ENCODE measurements at regions not wholly inside any gene's neighbourhood (a gene's known extent, or its start where the extent isn't known, plus 50 kb on each side); places are given as distances from the start of the nearest gene placed in this dataset.
"Not testable (repeated sequence)": the region's sequence is repeated elsewhere in the genome, so short reads cannot be mapped to it uniquely, and the experiment has no call there.

DNA sequence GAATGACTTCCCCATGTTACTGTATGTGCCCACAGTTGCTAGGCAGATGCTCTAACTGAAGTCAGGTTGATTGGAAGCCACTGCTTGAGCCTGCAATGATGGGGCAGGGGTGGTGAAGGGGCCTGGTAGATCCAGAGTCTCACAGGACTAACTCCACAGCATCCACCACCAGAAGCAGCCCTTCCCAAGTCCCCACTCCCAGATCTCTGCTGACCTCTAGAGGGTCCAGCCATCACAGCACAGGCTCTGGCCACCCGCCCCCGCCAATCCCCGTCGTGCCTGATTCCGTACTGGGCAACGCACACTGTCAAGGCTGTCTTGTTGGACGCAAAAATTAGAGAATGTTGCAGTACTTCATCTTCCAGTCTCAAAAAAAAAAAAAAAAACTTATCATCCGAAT is 136.8 kb upstream of the PDE1C start:
- TF ChIP-seq CTCF (IDR thresholded peaks at IDR 0.05), result no peak
- H3K9me3 Mint-ChIP-seq, result peaks cover 3% of the 10 kb centered on the region
- no peak for ATAC-seq (ENCODE audit: poor library complexity)
- peaks cover 0 to 2% of the 10 kb centered on the region in 2 experiments for H3K27me3 ChIP-seq (ENCODE audit: control insufficient read depth in 1 of 2, insufficient read depth in 2 of 2, low read length in 2 of 2)
- H3K27ac ChIP-seq (ENCODE audit: low read depth in 1 of 2, low read length in 2 of 2), result no peak overlapping the region
- H3K4me1 ChIP-seq (ENCODE audit: insufficient read depth, low read length), result no peaks in the 10 kb centered on the region
- H3K27ac Mint-ChIP-seq, result no peak overlapping the region
- no peaks in the 10 kb centered on the region for H3K9me3 ChIP-seq (ENCODE audit: control insufficient read depth in 1 of 2, insufficient read depth in 1 of 2, low read length in 2 of 2)
- H3K4me1 Mint-ChIP-seq (ENCODE audit: low read depth), result no peaks in the 10 kb centered on the region
- H3K27me3 Mint-ChIP-seq, result peaks cover 9% of the 10 kb centered on the region
- CTCF ChIA-PET, result no interaction called here
- H3K4me3 Mint-ChIP-seq, result no peak overlapping the region
- DNase-seq, result no peak
- POLR2A ChIA-PET, result no interaction called here
- H3K36me3 Mint-ChIP-seq (ENCODE audit: low read depth), result no peaks in the 10 kb centered on the region
- no peaks in the 10 kb centered on the region for H3K36me3 ChIP-seq (ENCODE audit: insufficient read depth, low read length)
- intact Hi-C loops (cut with DNase I, micrococcal nuclease), result no loop called here
- no peak overlapping the region for H3K4me3 ChIP-seq (ENCODE audit: low read length)

GRCh38 chr7:32206488-32206887 is 136.3 kb upstream of the PDE1C start:
- Histone ChIP-seq H3K27me3 (ENCODE audit: control insufficient read depth in 1 of 2, insufficient read depth in 2 of 2, low read length in 2 of 2) (peaks cover 0 to 4% of the 10 kb centered on the region in 2 experiments), H3K27ac (ENCODE audit: low read depth in 1 of 2, low read length in 2 of 2) (no peak overlapping the region), H3K4me3 (ENCODE audit: low read length) (no peak overlapping the region), H3K9me3 (ENCODE audit: control insufficient read depth in 1 of 2, insufficient read depth in 1 of 2, low read length in 2 of 2) (no peaks in the 10 kb centered on the region), H3K36me3 (ENCODE audit: insufficient read depth, low read length) (no peaks in the 10 kb centered on the region), H3K4me1 (ENCODE audit: insufficient read depth, low read length) (no peaks in the 10 kb centered on the region)
- ATAC-seq (ENCODE audit: poor library complexity), result no peak
- Mint-ChIP-seq H3K9me3 (peaks cover 3% of the 10 kb centered on the region), H3K4me3 (no peak overlapping the region), H3K27me3 (peaks cover 13% of the 10 kb centered on the region), H3K4me1 (ENCODE audit: low read depth) (no peaks in the 10 kb centered on the region), H3K36me3 (ENCODE audit: low read depth) (no peaks in the 10 kb centered on the region), H3K27ac (no peak overlapping the region)
- ChIA-PET CTCF (no interaction called here), POLR2A (no interaction called here)
- no peak for DNase-seq
- intact Hi-C loops (cut with DNase I, micrococcal nuclease), result no loop called here
- TF ChIP-seq CTCF (IDR thresholded peaks at IDR 0.05), result no peak

DNA sequence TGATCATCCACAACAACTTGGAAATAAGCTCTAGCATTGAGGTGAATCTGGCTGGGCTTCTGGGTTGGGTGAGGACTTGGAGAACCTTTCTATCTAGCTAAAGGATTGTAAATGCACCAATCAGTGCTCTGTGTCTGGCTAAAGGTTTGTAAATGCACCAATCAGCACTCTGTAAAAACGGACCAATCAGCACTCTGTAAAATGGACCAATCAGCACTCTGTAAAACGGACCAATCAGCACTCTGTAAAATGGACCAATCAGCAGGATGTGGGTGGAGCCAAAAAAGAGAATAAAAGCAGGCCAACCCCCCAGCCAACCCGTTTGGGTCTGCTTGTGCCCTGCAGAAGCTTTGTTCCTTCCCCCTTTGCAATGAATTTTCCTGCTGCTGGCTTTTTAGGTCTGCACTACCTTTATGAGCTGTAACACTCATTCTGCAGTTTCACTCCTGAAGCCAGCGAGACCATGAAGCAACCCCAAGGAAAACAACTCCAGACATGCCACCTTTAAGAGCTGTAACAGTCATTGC is 135.2 kb upstream of the PDE1C start:
- H3K4me1 ChIP-seq (ENCODE audit: insufficient read depth, low read length); H3K4me1 Mint-ChIP-seq (ENCODE audit: low read depth); H3K9me3 Mint-ChIP-seq; CTCF ChIA-PET; H3K27ac ChIP-seq (ENCODE audit: low read depth in 1 of 2, low read length in 2 of 2); intact Hi-C loops (cut with DNase I, micrococcal nuclease); H3K27ac Mint-ChIP-seq; ATAC-seq (ENCODE audit: poor library complexity); H3K27me3 ChIP-seq (ENCODE audit: control insufficient read depth in 1 of 2, insufficient read depth in 2 of 2, low read length in 2 of 2); H3K36me3 Mint-ChIP-seq (ENCODE audit: low read depth); POLR2A ChIA-PET; H3K27me3 Mint-ChIP-seq; H3K4me3 ChIP-seq (ENCODE audit: low read length); DNase-seq; H3K36me3 ChIP-seq (ENCODE audit: insufficient read depth, low read length); H3K9me3 ChIP-seq (ENCODE audit: control insufficient read depth in 1 of 2, insufficient read depth in 1 of 2, low read length in 2 of 2); H3K4me3 Mint-ChIP-seq: not testable (repeated sequence)

DNA sequence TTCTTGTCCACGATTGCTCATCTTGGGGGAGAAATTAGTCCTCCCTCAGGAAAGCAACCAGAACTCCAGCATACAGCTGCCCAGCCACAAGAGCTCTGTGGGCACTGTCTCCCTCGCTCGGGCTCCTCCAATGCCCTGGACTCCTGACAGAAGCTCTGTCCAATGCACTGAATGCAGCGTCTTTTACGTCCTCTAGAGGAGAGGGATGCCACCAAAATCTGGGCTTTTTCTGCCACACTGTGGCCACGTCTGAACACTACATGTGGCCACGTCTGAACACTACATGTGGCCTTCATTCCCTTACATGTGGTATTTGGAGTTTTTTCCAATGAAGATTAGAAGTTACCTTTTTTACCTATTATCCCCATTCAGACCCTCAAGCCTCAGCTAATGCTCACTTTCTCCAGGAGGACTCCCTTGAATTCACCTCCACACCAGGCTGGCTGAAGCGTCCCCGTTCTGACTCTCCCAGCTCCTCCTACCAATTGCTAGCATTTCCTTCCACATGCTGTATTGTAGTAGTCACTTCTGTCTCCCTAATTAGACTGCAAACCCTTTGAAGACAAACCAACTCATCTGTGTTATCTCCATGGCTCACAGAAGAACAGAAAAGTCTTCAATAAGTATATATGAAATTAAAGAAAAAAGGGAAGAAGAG is 134.3 kb upstream of the PDE1C start:
- no peaks in the 10 kb centered on the region for H3K4me1 ChIP-seq (ENCODE audit: insufficient read depth, low read length)
- Mint-ChIP-seq H3K36me3 (ENCODE audit: low read depth) (no peaks in the 10 kb centered on the region), H3K27ac (no peak overlapping the region), H3K27me3 (peaks cover 8% of the 10 kb centered on the region), H3K4me3 (no peak overlapping the region), H3K9me3 (peaks cover 3% of the 10 kb centered on the region), H3K4me1 (ENCODE audit: low read depth) (no peaks in the 10 kb centered on the region)
- intact Hi-C loops (cut with DNase I, micrococcal nuclease), result no loop called here
- no peaks in the 10 kb centered on the region for H3K36me3 ChIP-seq (ENCODE audit: insufficient read depth, low read length)
- H3K9me3 ChIP-seq (ENCODE audit: control insufficient read depth in 1 of 2, insufficient read depth in 1 of 2, low read length in 2 of 2), result no peaks in the 10 kb centered on the region
- DNase-seq (no peak), ATAC-seq (ENCODE audit: poor library complexity) (no peak)
- ChIA-PET POLR2A (no interaction called here), CTCF (no interaction called here)
- H3K27me3 ChIP-seq (ENCODE audit: control insufficient read depth in 1 of 2, insufficient read depth in 2 of 2, low read length in 2 of 2), result peaks cover 0 to 4% of the 10 kb centered on the region in 2 experiments
- no peak overlapping the region for H3K27ac ChIP-seq (ENCODE audit: low read depth in 1 of 2, low read length in 2 of 2)
- no peak overlapping the region for H3K4me3 ChIP-seq (ENCODE audit: low read length)
- no peak for TF ChIP-seq CTCF (IDR thresholded peaks at IDR 0.05)
